ENCODE measurements at regions not wholly inside any gene's neighbourhood (a gene's known extent, or its start where the extent isn't known, plus 50 kb on each side); places are given as distances from the start of the nearest gene placed in this dataset.

GRCh38 chr21:20507783-20508182, 490.4 kb upstream of the NCAM2 start:
- DNase-seq (ENCODE audit: low read depth) = no peak
- TF ChIP-seq MYC (IDR thresholded peaks at IDR 0.05; ENCODE audit: low read depth, low read length) (no peak), CTCF (IDR thresholded peaks at IDR 0.05; ENCODE audit: low read depth, low read length) (no peak), POLR2A (IDR thresholded peaks at IDR 0.05; ENCODE audit: extremely low read depth, insufficient read length) (no peak)
- TF ChIP-seq, protein P1, sequence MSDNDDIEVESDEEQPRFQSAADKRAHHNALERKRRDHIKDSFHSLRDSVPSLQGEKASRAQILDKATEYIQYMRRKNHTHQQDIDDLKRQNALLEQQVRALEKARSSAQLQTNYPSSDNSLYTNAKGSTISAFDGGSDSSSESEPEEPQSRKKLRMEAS (IDR thresholded peaks at IDR 0.05; ENCODE audit: low read depth, low read length) = no peak
- H3K4me3 ChIP-seq (ENCODE audit: low read depth, low read length) = no peak overlapping the region

GRCh38 chr21:20511216-20511880, 486.9 kb upstream of the NCAM2 start:
- no peak overlapping the region for H3K4me3 ChIP-seq (ENCODE audit: low read depth, low read length)
- TF ChIP-seq, protein P1 (IDR thresholded peaks at IDR 0.05; ENCODE audit: low read depth, low read length) = no peak
- TF ChIP-seq CTCF (IDR thresholded peaks at IDR 0.05; ENCODE audit: low read depth, low read length) = no peak
- no peak for TF ChIP-seq POLR2A (IDR thresholded peaks at IDR 0.05; ENCODE audit: extremely low read depth, insufficient read length)
- no peak for TF ChIP-seq MYC (IDR thresholded peaks at IDR 0.05; ENCODE audit: low read depth, low read length)
- no peak for DNase-seq (ENCODE audit: low read depth)

- TF ChIP-seq, protein P1 (IDR thresholded peaks at IDR 0.05; ENCODE audit: low read depth, low read length) = no peak
- TF ChIP-seq POLR2A (IDR thresholded peaks at IDR 0.05; ENCODE audit: extremely low read depth, insufficient read length) = no peak
- no peak for TF ChIP-seq MYC (IDR thresholded peaks at IDR 0.05; ENCODE audit: low read depth, low read length)
- TF ChIP-seq CTCF (IDR thresholded peaks at IDR 0.05; ENCODE audit: low read depth, low read length) = no peak
- H3K4me3 ChIP-seq (ENCODE audit: low read depth, low read length) = no peak overlapping the region
- DNase-seq (ENCODE audit: low read depth) = no peak
Measured at GRCh38 chr21:20515446-20515845, 482.8 kb upstream of the NCAM2 start.

DNA sequence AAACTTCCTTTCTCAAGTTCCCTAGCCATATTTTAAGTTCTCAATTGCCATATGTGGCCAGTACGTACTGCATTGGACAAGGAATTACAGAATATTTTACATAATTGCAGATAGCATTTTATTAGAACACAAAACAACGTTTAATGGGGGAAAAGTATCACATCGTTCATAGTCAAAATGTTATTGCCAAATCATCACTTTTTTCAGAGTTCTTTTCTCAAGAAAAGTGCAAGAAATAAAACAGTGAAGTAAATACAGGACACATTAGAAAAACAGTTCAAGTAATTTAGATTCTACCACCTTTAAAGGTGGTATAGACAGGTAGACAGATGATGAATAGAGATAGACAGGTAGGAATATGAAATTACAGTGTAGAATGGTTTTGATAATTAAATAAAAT, 479.1 kb upstream of the NCAM2 start:
- no peak for TF ChIP-seq MYC (IDR thresholded peaks at IDR 0.05; ENCODE audit: low read depth, low read length)
- no peak for TF ChIP-seq POLR2A (IDR thresholded peaks at IDR 0.05; ENCODE audit: extremely low read depth, insufficient read length)
- TF ChIP-seq, protein P1 (IDR thresholded peaks at IDR 0.05; ENCODE audit: low read depth, low read length) = no peak
- TF ChIP-seq CTCF (IDR thresholded peaks at IDR 0.05; ENCODE audit: low read depth, low read length) = no peak
- no peak overlapping the region for H3K4me3 ChIP-seq (ENCODE audit: low read depth, low read length)
- DNase-seq (ENCODE audit: low read depth) = no peak

- H3K4me3 ChIP-seq (ENCODE audit: low read depth, low read length) = no peak overlapping the region
- TF ChIP-seq MYC (IDR thresholded peaks at IDR 0.05; ENCODE audit: low read depth, low read length) (no peak), POLR2A (IDR thresholded peaks at IDR 0.05; ENCODE audit: extremely low read depth, insufficient read length) (no peak), CTCF (IDR thresholded peaks at IDR 0.05; ENCODE audit: low read depth, low read length) (no peak)
- TF ChIP-seq, protein P1 (IDR thresholded peaks at IDR 0.05; ENCODE audit: low read depth, low read length) = no peak
- no peak for DNase-seq (ENCODE audit: low read depth)
Measured at GRCh38 chr21:20522611-20523010, 475.6 kb upstream of the NCAM2 start.
